ENCODE measurements at regions not wholly inside any gene's neighbourhood (a gene's known extent, or its start where the extent isn't known, plus 50 kb on each side); places are given as distances from the start of the nearest gene placed in this dataset.

- H3K9me3 ChIP-seq (ENCODE audit: control insufficient read depth in 4 of 4, insufficient read depth in 3 of 4, low read length in 3 of 4) = no peaks in the 10 kb centered on the region
- no peak overlapping the region for H3K9ac ChIP-seq (ENCODE audit: insufficient read depth in 1 of 2, low read length in 2 of 2)
- 87 to 96% methylated on average over 10 of the region's 10 CpGs for WGBS, 2 donors
- H3K4me1 ChIP-seq (ENCODE audit: control insufficient read depth in 5 of 5, insufficient read depth in 5 of 5, low read length in 5 of 5) = no peaks in the 10 kb centered on the region
- no peak overlapping the region for H3K4me3 ChIP-seq
- no peak for TF ChIP-seq CTCF (IDR thresholded peaks at IDR 0.05; ENCODE audit: control extremely low read depth, extremely low read depth)
- no peak for DNase-seq
- H3K27me3 ChIP-seq (ENCODE audit: control insufficient read depth in 3 of 3, insufficient read depth in 3 of 3, low read length in 2 of 3) = no peaks in the 10 kb centered on the region
- no peaks in the 10 kb centered on the region for H3K36me3 ChIP-seq (ENCODE audit: control insufficient read depth in 4 of 4, insufficient read depth in 4 of 4, low read length in 4 of 4)
- ATAC-seq (ENCODE audit: insufficient read depth, low FRiP score) = no peak
- H3K27ac ChIP-seq (ENCODE audit: low read depth in 1 of 2, low read length in 1 of 2) = no peak overlapping the region
Measured at GRCh38 chr6:154682633-154683125, 50.5 kb upstream of the SCAF8 start.
